HG02642 (cell line): ENCODE measurements at regions not wholly inside any gene's neighbourhood (a gene's known extent, or its start where the extent isn't known, plus 50 kb on each side); places are given as distances from the start of the nearest gene placed in this dataset.

Source experiments
- ATAC-seq: cut with Tn5 transposase; IDR thresholded peaks from one replicate; pipeline ENCODE4 v1.9.1; 2021; ENCODE audit warnings: mild to moderate bottlenecking; ENCODE audit not compliant: unreplicated experiment, poor library complexity

DNA sequence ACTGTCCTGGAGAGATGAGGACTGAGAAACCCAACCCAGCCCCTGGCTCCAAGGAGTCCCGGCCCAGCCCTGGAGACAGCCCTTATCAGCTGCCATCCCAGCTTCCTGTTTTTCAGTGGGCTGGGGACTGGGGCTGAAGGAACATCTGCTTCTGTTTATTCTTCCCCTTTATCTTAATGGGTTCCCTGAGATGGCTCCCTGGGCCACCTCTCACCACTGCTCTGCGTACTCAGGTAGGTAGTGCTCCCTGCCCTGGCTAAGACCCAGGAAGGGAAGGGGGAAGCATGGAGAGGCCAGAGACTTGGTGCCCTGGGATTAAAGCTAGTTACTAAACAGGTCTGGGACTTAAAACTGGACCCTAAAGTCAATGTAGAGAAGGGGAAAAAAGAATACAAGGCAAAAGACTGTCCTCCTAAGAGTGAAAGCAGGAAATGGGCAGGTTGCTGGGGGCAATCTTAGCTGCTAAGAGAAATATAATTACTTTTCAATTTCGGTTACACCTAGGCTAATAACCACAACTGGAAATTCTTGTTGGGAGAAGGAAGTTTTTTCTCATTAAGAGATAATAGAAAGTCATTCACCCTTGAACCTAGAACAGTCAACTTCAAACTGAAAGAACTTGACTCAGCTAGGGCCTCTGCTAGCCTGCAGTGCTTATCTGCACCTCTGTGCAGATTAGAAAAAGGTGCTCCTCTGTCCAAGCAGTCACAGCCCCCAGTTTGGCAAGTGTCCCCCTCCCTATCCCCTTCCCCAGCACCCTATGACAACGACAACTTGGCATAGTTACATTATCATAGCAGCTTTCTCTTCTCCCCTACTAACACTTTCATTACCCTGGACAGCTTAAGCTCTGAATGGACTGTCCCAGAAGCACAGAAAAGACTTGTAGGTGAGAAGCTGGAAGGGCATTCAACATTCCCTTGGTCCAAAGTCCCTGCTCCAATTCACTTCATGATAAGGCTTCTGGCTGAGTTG, 65.6 kb upstream of the KDM7A start:
- ATAC-seq: peak; percentile 63

DNA sequence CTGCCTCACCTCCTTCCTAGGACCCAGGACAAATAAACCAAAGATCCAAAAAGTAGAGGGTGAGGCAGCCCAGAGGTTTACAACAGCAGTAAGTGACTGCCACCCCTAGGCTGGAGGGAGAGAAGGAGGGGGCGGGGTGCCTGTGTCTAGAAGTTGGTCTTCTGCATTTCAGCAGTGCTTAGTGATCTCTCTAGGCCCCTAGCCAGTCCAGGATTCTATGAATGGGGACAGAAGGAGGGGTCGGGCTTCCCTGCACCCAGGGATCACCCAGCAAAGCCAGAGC, 62.8 kb upstream of the KDM7A start:
- no peak for ATAC-seq

DNA sequence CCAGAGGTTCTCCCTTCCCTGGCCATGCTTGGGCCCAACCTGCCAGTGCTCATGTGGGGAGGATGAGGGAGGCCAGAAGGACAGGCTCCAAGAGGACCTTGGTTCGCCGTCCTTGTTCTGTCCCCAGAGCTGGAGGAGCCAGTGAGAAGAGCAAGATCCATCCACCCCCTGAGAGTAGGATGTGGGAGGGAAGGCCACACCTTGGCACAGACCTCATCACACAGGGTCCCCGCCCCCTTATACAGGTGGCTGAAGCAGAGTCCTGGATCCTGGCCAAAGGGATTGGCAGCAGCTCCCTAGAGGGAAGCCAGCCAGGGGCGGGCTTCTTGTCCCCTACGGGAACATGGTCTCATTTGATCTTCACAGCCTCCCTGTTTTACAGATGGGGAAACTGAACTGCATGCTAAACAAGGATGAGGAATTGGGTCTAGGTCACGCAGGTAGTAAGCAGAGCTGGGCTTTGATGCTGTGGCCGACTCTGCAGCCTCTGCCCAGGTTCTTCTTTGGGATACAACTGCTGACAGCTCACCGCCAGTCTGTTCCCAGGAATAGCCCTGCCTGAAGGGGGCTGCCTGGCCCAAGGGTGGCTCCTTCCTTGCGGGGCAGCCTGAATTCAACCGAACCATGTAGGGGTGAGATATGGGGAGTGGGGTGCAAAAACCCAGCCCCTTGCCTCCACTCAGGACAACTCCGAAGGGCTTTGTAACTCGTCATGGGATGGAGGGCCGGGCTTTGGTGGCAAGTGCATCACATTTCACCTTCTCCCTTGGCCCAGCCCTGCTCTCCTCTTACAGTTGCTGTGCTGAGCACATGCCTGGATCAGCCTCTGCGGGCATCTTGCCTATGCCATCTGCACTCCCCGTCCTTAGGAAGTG, 62.2 kb upstream of the KDM7A start:
- ATAC-seq: no peak

DNA sequence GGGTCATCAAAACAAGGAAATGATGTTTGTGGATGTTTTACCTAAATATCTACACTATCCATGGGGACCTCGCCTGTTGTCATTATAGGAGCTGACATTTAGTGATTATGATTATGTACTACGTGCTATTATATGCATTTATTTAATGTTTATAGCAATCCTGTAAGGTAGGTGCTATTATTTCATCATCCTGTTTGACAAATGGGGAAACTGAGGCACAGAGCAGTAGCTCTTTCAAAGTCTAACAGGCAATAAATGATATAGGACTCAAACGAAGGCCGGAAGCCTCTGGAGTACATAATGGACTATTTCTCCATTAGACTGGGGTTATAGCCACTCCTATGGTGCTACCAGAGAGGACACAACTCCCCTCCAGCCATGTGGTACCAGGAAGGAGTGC, 60.6 kb upstream of the KDM7A start:
- ATAC-seq: no peak

DNA sequence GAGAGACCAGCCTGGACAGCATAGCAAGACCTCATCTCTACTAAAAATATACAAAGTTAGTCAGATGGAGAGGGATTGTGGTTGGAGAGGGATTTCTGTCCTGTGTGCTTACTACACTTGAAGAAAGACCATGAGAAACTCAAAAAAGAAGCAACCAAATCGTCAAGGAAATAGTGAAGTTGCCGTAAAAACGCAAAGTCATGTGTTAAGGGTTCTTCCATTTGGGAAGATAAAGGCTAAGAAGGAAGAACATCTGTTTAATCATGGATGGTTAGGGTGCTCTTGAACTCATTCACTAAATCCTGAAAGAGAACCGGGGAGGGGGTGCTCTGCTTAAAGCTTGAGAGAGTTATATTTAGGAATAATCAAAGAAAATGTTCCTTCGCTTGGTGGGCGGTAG, 59.8 kb upstream of the KDM7A start:
- ATAC-seq: no peak

DNA sequence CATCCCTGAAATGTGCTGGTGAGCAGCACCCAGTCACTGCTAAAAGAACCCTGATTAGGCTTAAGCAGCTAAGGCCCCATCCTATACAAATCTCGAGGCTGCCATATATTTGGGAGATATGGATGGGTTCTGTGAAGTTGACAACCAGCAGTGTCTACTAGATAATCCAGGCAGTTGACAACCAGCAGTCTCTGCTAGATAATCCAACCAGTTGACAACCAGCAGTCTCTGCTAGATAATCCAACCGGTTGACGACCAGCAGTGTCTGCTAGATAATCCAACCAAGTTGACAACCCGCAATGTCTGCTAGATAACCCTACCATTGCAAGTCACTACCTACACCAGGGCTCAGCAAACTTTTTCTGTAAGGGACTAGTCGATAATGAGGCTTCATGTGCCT, 58.3 kb upstream of the KDM7A start:
- no peak for ATAC-seq

DNA sequence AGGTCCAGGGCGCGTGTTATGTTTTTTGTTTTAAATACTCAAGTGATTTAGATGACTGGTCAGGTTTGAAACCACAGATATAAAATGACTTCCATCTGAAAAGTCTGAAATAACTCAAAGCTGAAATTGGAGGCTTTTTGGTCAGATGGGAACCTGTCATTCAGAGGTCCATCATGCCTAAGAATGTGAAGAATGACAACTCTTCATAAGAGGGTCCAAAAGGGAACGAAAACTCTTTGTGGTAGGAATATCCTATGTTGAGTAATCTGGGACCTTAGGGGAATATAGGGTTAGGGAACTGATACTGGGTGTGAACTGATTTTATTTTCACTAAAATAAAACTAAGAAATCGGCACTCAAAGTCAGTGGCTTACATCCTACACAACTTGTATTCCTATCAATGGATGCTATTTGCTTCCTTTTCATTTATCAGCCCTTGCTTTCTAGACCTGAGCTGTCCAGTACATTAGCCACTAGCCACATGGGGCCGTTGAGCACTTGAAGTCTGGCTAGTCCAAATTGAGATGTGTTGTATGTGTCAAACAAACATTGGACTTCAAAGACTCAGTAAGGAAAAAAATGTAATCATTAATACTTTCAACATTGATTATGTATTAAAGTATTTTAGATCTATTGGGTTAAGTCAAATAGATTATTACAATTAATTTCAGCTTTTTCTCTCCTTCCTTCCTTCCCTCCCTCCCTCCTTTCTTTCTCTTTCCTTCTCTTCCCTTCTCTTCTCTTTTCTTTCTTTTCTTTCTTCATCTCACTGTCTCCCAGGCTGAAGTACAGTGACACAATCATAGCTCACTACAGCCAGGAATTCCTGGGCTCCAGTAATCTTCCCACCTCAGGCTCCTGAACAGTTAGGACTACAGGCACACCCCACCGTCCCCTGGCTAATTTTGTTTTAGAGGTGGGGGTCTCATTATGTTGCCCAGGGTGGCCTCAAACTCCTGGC, 56.5 kb upstream of the KDM7A start:
- peak; percentile 37 for ATAC-seq

DNA sequence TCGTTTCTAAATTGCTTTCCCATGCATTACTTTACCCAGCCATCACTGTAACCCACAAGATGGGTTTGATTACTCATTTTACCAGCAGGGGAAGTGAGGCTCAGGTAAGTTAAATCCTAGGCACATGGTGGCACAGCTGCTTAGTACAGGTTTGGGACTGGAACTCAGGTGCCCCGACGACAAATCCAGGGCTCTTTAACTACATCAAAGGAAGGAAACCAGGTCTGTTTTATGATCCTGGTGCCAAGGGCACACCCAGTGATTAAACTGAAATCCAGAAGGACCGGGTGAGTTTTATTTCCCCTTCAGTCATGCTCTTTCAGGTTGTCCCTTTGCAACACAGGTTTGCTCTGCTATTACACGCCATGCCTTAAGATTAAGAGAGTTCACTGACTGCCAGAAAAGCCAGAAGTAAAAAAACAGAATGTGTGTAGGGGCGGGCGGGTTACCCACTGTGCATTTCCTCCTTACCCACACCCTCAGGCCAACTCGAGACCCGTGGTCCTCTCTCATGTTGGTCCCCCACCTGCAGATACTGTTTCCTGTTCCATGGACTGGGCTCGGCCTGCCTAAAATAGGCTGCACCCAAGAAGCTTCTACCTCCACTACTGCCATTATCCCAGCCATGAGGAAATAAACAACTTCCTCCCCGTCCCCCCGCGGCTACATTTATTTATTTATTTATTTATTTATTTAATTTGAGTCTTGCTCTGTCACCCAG, 55.1 kb upstream of the KDM7A start:
- no peak for ATAC-seq

DNA sequence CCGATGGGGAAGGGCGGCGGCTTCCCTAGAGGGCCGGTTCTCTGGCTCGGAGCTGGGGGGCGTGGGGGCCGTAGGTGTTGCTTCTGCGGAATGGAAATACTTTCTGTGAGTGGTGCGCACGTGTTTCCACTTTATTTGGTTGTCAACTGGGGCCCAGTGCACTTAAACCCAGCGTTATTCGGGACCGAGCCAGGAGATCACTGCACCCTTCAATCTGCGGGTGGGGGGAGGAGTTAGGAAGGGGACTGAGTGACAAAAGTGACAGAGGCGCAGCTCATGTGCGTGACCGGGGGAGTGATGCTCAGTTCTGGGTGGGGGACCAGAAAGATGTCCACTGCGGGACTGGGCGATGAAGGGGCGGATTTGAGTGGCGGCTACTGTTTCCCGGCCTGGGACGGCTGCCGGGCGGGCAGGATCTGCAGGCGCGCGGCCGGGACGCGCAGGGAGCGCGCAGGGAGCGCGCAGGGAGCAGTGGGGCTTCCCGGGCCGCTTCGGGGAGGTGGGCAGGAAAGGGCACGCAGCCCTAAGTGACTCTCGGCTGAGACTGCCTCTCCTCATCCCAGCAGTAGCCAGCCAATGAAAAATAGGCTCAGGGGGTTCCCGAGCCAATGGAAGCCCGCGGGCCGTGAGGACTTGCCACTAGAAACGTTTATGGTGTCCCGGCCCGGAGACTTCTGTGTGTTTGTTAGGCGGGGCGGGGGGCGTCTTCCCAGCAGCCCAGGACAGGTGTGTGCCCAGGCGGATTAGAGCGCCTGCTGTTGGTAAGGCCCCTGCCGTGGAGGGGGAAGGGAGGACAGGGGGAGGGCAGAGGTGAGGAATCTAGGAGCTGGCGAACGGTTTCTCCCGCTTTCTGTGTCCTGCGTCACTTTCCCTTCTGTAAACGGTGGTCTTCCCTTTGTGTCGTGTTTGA, 54.3 kb upstream of the KDM7A start:
- ATAC-seq: no peak

DNA sequence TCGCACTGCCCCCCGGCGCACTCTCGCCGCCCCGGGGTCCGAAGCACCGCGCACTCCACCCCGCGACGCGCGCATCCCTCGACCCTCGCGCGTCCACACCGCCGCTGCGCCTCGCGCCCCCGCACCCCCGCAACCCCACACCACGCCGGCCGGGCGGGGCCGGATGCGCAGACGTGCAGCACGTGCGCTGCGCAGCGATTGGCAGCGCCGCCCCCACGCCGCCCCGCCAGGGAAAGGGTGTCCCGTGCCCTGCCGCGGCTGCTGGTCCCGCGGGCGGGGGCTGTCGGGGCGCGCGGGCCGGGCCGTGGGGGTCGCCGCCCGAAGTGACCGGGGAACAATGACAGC, 53.7 kb upstream of the KDM7A start:
- no peak for ATAC-seq

DNA sequence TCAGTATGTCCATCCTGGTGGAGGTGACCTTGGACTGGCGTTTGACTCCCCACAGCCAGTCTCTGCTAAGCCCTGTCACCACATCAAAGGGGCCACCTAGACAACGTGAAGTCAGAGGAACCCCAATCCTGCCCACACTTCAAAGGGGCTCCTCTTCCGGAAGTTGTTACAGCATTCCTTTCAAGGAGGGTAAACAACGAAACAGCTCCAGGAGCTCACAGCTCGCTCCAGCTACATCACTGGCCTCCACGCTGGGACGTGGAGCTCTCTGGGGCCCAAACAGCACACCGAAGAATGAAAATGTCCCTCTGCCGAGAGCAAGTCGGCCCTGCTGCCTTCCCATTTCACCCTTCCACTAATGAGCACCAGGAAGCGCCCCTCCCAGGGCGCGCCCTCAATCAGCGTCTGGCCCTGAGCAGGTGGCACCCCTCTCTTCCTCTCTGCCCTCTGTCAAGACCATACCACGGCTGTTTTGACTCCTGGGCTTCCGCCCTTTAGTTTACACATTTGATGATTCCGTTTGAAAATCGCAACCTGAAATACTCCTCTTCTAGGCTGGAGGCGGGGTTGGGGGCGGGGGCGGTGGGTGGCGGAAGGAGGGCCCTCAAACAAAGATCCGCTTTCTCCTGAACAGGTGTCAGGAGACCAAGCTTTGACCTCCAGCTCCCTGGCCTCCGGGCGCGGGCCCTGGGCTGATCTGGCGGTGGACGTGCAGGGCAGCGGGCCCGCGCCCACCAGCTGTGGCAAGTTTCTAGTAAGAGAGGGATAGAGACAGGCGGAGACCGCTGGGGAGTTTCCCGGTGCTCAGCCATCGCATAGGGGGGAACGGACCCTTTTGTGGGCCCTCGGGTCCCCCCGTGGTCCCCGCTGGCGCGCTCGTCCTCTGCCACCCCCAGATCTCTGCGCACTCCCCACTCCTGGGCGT, 53.1 kb upstream of the KDM7A start:
- no peak for ATAC-seq

DNA sequence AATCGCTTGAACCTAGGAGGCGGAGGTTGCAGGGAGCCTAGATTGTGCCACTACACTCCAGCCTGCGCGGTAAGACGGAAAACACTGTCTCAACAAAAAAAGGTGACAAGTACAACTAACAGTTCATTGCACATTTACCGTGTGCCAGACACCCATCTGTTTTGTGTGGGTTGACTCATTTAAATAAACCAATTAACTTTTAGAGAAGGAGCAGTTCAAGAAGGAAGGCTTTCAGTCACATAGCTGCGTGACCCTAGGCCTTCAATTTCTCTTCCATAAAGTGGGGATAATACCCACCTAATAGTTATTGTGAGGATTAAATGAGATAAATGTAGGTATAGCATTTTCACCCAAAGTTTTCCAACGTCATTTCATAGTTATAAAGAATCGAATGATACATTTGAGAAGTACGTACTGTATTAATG, 52.3 kb upstream of the KDM7A start:
- no peak for ATAC-seq
